WTC11 (cell line): ENCODE measurements at regions not wholly inside any gene's neighbourhood (a gene's known extent, or its start where the extent isn't known, plus 50 kb on each side); places are given as distances from the start of the nearest gene placed in this dataset.

Source experiments
- ATAC-seq: fragments of 200-7000 bp; cut with Tn5 transposase; 2 replicates; pipeline ENCODE4 v1.10.0; 2021; ENCODE audit warnings: mild to moderate bottlenecking, moderate library complexity
- CTCF ChIA-PET: fragments of 300-600 bp; sonication (Branson Sonifier 250); formaldehyde crosslinking; loops from one replicate; lab custom pipeline; 2021; ENCODE audit warnings: antibody characterized with exemption; lab: Charles Lee
- POLR2A ChIA-PET: fragments of 350-600 bp; sonication (Branson Sonifier 250); formaldehyde crosslinking; loops from one replicate; lab custom pipeline; 2021; ENCODE audit warnings: antibody characterized with exemption; lab: Charles Lee
- DNase-seq: peaks from one replicate; pipeline ENCODE4 v3.0.0; 2021; ENCODE audit warnings: low spot score
- H3K27ac Mint-ChIP-seq: 2 replicates; pipeline ENCODE4 v1.8.0; 2021; ENCODE audit warnings: mixed read lengths
- H3K27me3 Mint-ChIP-seq: 2 replicates; pipeline ENCODE4 v1.8.0; 2021; ENCODE audit warnings: low read depth, mild to moderate bottlenecking, moderate library complexity, mixed read lengths
- H3K36me3 Mint-ChIP-seq: 2 replicates; pipeline ENCODE4 v1.8.0; 2021; ENCODE audit warnings: mixed read lengths
- H3K4me1 Mint-ChIP-seq: 2 replicates; pipeline ENCODE4 v1.8.0; 2022; ENCODE audit warnings: mixed read lengths
- H3K4me3 Mint-ChIP-seq: 2 replicates; pipeline ENCODE4 v1.8.0; 2021; ENCODE audit warnings: mild to moderate bottlenecking, moderate library complexity, mixed read lengths
- H3K9me3 Mint-ChIP-seq: 2 replicates; pipeline ENCODE4 v1.8.0; 2021; ENCODE audit warnings: mixed read lengths
- AR ChIP-seq: fragments of 250-450 bp; sonication (Bioruptor Pico); IDR thresholded peaks from 2 replicates; pipeline ENCODE4 v1.9.0; 2021; ENCODE audit warnings: mild to moderate bottlenecking
- CBFB ChIP-seq: sonication (generic); formaldehyde crosslinking; IDR thresholded peaks from 2 replicates; pipeline ENCODE4 v1.8.1; 2022; ENCODE audit warnings: mild to moderate bottlenecking, low read depth, missing genetic modification reagents
- ELF4 ChIP-seq: sonication (generic); formaldehyde crosslinking; IDR thresholded peaks from 2 replicates; pipeline ENCODE4 v1.8.1; 2022; ENCODE audit warnings: low read depth, mild to moderate bottlenecking, moderate library complexity, missing genetic modification reagents
- FOXK1 ChIP-seq: sonication (generic); formaldehyde crosslinking; IDR thresholded peaks from 2 replicates; pipeline ENCODE4 v1.8.0; 2022; ENCODE audit warnings: mild to moderate bottlenecking, moderate library complexity, missing genetic modification reagents
- JAZF1 ChIP-seq: fragments of 250-450 bp; sonication (Bioruptor Pico); IDR thresholded peaks from 2 replicates; pipeline ENCODE4 v1.9.0; 2021; ENCODE audit warnings: moderate library complexity, mild to moderate bottlenecking, inconsistent platforms
- NFATC4 ChIP-seq: fragments of 250-450 bp; sonication (Bioruptor Pico); IDR thresholded peaks from 2 replicates; pipeline ENCODE4 v1.9.0; 2021; ENCODE audit warnings: mild to moderate bottlenecking
- OVOL2 ChIP-seq: fragments of 250-450 bp; sonication (Bioruptor Pico); IDR thresholded peaks from 2 replicates; pipeline ENCODE4 v1.9.0; 2021; ENCODE audit warnings: mild to moderate bottlenecking, borderline replicate concordance
- STAT6 ChIP-seq: sonication (generic); formaldehyde crosslinking; conservative IDR thresholded peaks from 2 replicates; pipeline ENCODE4 v1.8.1; 2023; ENCODE audit warnings: mild to moderate bottlenecking, low read depth, missing genetic modification reagents, moderate library complexity
- ZNF138 ChIP-seq: sonication (generic); formaldehyde crosslinking; conservative IDR thresholded peaks from 2 replicates; pipeline ENCODE4 v1.8.1; 2022; ENCODE audit warnings: mild to moderate bottlenecking, moderate library complexity, missing genetic modification reagents
- ZNF219 ChIP-seq: sonication (generic); formaldehyde crosslinking; IDR thresholded peaks from 2 replicates; pipeline ENCODE4 v1.8.0; 2023; ENCODE audit warnings: missing genetic modification reagents, mild to moderate bottlenecking, borderline replicate concordance
- ZNF317 ChIP-seq: sonication (generic); formaldehyde crosslinking; IDR thresholded peaks from 2 replicates; pipeline ENCODE4 v1.8.1; 2023; ENCODE audit warnings: low read depth, mild to moderate bottlenecking, moderate library complexity, missing genetic modification reagents, borderline replicate concordance
- ZNF396 ChIP-seq: fragments of 250-450 bp; sonication (Bioruptor Pico); IDR thresholded peaks from 2 replicates; pipeline ENCODE4 v1.8.0; 2021; ENCODE audit warnings: mild to moderate bottlenecking, moderate library complexity, borderline replicate concordance
- TF ChIP-seq, protein P1 (sequence below): sonication (generic); formaldehyde crosslinking; IDR thresholded peaks from 2 replicates; pipeline ENCODE4 v1.8.1; 2023; ENCODE audit warnings: mild to moderate bottlenecking, moderate library complexity, missing genetic modification reagents
- TF ChIP-seq, protein P2 (sequence below): sonication (generic); formaldehyde crosslinking; IDR thresholded peaks from 2 replicates; pipeline ENCODE4 v1.8.0; 2022; ENCODE audit warnings: mild to moderate bottlenecking, missing genetic modification reagents
- TF ChIP-seq, protein P3 (sequence below): sonication (generic); formaldehyde crosslinking; IDR thresholded peaks from 2 replicates; pipeline ENCODE4 v1.8.0; 2023; ENCODE audit warnings: mild to moderate bottlenecking, missing genetic modification reagents
- TF ChIP-seq, protein P4 (sequence below): sonication (generic); formaldehyde crosslinking; IDR thresholded peaks from 2 replicates; pipeline ENCODE4 v1.8.1; 2023; ENCODE audit warnings: mild to moderate bottlenecking, missing genetic modification reagents, moderate library complexity

DNA sequence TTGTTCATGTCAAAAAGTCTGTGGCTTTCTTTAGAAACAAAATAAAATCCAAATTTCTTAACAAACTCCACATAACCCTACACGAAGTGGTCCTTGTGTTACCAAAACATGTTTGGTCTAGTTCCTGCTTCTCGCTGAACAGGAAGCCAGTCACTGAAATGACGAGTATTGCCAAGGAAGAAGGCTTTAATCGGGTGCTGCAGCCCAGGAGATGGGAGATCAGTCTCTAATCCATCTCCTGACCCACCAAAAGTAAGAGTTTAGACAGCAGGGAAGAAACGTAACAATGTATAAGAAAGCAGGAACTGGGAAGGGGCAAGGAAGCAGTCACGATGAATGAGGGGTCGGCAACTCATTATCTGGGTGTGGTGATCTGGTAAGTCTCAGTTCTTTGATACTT is 144.6 kb upstream of the MAP9 start (continued):
- TF ChIP-seq, protein P1, sequence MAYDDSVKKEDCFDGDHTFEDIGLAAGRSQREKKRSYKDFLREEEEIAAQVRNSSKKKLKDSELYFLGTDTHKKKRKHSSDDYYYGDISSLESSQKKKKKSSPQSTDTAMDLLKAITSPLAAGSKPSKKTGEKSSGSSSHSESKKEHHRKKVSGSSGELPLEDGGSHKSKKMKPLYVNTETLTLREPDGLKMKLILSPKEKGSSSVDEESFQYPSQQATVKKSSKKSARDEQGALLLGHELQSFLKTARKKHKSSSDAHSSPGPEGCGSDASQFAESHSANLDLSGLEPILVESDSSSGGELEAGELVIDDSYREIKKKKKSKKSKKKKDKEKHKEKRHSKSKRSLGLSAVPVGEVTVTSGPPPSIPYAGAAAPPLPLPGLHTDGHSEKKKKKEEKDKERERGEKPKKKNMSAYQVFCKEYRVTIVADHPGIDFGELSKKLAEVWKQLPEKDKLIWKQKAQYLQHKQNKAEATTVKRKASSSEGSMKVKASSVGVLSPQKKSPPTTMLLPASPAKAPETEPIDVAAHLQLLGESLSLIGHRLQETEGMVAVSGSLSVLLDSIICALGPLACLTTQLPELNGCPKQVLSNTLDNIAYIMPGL (CRISPR knock-in tag), result no peak
- TF ChIP-seq STAT6 (CRISPR knock-in tag) (no peak), ZNF396 (CRISPR knock-in tag) (no peak), AR (CRISPR knock-in tag) (no peak), FOXK1 (CRISPR knock-in tag) (no peak), OVOL2 (CRISPR knock-in tag) (no peak), NFATC4 (no peak)

DNA sequence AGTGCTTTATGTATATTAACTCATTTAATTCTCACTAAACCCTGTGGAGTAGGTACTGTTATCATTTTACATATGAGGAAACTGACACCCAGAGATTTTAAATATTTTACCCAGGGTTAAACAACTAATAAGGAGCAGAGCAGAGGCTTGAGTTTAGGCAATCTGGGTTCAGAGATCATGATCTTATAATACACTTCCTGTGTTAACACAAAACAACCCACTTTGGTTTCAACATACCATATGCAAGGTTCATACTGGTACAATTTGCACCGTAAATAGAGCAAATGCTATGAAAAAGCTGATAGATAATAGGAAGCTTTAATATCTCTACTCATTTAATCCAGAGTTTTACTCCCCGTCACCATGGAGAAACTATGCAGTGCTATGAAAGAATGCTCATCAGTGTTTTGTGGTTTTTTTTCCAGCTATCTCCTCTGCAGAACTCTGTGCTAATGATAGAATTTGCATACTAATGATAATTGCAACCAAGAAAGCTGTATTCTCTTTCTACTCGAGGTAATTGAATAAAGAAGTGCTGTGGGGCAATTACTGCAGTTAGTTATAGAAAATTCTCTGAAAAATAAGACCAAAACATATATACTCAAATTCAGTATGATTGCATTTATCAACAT is 138.8 kb upstream of the MAP9 start:
- Mint-ChIP-seq H3K36me3 (no peaks in the 10 kb centered on the region; the same call in 1 of the 2 replicates), H3K4me1 (peaks cover 6% of the 10 kb centered on the region), H3K27me3 (no peaks in the 10 kb centered on the region), H3K9me3 (peaks cover 11% of the 10 kb centered on the region), H3K27ac (no peak overlapping the region), H3K4me3 (no peak overlapping the region)
- POLR2A ChIA-PET, result no interaction called here
- DNase-seq (no peak), ATAC-seq (no peak)
- TF ChIP-seq CBFB, result no peak
- TF ChIP-seq ZNF138 (CRISPR knock-in tag), result no peak
- TF ChIP-seq ELF4 (CRISPR knock-in tag), result no peak
- TF ChIP-seq, protein P2, sequence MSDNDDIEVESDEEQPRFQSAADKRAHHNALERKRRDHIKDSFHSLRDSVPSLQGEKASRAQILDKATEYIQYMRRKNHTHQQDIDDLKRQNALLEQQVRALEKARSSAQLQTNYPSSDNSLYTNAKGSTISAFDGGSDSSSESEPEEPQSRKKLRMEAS (CRISPR knock-in tag), result no peak
- TF ChIP-seq, all 79 proteins: peak for 0
- CTCF ChIA-PET, result no interaction called here

- Mint-ChIP-seq H3K4me3 (no peak overlapping the region), H3K27me3 (no peaks in the 10 kb centered on the region), H3K9me3 (peaks cover 8% of the 10 kb centered on the region), H3K36me3 (no peaks in the 10 kb centered on the region), H3K27ac (no peak overlapping the region), H3K4me1 (peaks cover 6% of the 10 kb centered on the region)
- no peak for ATAC-seq
- ChIA-PET CTCF (interaction anchor here (1.7 kb wide), 1 partner anchor 14 kb away, joined by 7 read pairs; no protein-coding TSS in a partner anchor), POLR2A (no interaction called here)
- DNase-seq, result no peak
- TF ChIP-seq ZNF317 (no peak), ZNF219 (no peak), STAT6 (CRISPR knock-in tag) (no peak), JAZF1 (CRISPR knock-in tag) (no peak)
- TF ChIP-seq, protein P3, sequence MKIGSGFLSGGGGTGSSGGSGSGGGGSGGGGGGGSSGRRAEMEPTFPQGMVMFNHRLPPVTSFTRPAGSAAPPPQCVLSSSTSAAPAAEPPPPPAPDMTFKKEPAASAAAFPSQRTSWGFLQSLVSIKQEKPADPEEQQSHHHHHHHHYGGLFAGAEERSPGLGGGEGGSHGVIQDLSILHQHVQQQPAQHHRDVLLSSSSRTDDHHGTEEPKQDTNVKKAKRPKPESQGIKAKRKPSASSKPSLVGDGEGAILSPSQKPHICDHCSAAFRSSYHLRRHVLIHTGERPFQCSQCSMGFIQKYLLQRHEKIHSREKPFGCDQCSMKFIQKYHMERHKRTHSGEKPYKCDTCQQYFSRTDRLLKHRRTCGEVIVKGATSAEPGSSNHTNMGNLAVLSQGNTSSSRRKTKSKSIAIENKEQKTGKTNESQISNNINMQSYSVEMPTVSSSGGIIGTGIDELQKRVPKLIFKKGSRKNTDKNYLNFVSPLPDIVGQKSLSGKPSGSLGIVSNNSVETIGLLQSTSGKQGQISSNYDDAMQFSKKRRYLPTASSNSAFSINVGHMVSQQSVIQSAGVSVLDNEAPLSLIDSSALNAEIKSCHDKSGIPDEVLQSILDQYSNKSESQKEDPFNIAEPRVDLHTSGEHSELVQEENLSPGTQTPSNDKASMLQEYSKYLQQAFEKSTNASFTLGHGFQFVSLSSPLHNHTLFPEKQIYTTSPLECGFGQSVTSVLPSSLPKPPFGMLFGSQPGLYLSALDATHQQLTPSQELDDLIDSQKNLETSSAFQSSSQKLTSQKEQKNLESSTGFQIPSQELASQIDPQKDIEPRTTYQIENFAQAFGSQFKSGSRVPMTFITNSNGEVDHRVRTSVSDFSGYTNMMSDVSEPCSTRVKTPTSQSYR (CRISPR knock-in tag), result no peak
- TF ChIP-seq, protein P1 (CRISPR knock-in tag), result no peak
- TF ChIP-seq, protein P4, sequence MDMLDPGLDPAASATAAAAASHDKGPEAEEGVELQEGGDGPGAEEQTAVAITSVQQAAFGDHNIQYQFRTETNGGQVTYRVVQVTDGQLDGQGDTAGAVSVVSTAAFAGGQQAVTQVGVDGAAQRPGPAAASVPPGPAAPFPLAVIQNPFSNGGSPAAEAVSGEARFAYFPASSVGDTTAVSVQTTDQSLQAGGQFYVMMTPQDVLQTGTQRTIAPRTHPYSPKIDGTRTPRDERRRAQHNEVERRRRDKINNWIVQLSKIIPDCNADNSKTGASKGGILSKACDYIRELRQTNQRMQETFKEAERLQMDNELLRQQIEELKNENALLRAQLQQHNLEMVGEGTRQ (CRISPR knock-in tag), result no peak
Observed at GRCh38 chr4:155514628-155515027, 137.9 kb upstream of the MAP9 start.
